ENCODE measurements at regions not wholly inside any gene's neighbourhood (a gene's known extent, or its start where the extent isn't known, plus 50 kb on each side); places are given as distances from the start of the nearest gene placed in this dataset.
A peak's percentile ranks its signal among the peaks of the same experiment; 100 is the strongest.

GRCh38 chr4:64967286-64967685 lies 558.0 kb upstream of the TECRL start:
- H3K9ac ChIP-seq (replicated peaks in 1 of 4; ENCODE audit: extremely low read depth in 1 of 4, low read depth in 3 of 4, low read length in 3 of 4), result no peak overlapping the region
- H4K8ac ChIP-seq (ENCODE audit: extremely low read depth, insufficient read depth, low read length), result no peak overlapping the region
- no peak overlapping the region for H3K23ac ChIP-seq (ENCODE audit: insufficient read length)
- no peak overlapping the region for H3K18ac ChIP-seq (ENCODE audit: extremely low read depth, low read length)
- no peak overlapping the region for H3K4me3 ChIP-seq (ENCODE audit: extremely low read depth in 1 of 4, insufficient read depth in 2 of 4, low read depth in 3 of 4, low read length in 4 of 4)
- DNase-seq (ENCODE audit: low read depth in 1 of 2, low spot score in 2 of 2) (no peak), FAIRE-seq (no peak)
- H3K56ac ChIP-seq (replicated peaks; ENCODE audit: insufficient read length, low read depth, low read length), result no peak overlapping the region
- H4K5ac ChIP-seq (ENCODE audit: insufficient read length, low read depth, low read length), result no peak overlapping the region
- no peak overlapping the region for H2BK5ac ChIP-seq (ENCODE audit: low read depth, low read length)
- no peak overlapping the region for H3K4me2 ChIP-seq (ENCODE audit: insufficient read depth in 1 of 2, low read depth in 2 of 2, low read length in 2 of 2)
- no peaks in the 10 kb centered on the region for H3K4me1 ChIP-seq (replicated peaks in 1 of 4; ENCODE audit: control insufficient read depth in 3 of 4, insufficient read depth in 4 of 4, low read length in 3 of 4)
- TF ChIP-seq CBX5 (IDR thresholded peaks at IDR 0.05; ENCODE audit: low read depth, low read length), result no peak
- TF ChIP-seq POLR2A (IDR thresholded peaks at IDR 0.05; ENCODE audit: control extremely low read depth in 1 of 2, low read depth in 2 of 2, low read length in 2 of 2), result no peak
- TF ChIP-seq TBP (IDR thresholded peaks at IDR 0.05; ENCODE audit: low read depth, low read length), result no peak
- H3K14ac ChIP-seq (ENCODE audit: insufficient read length), result no peak overlapping the region
- no peak overlapping the region for H2BK12ac ChIP-seq (ENCODE audit: low read depth, low read length)
- no peaks in the 10 kb centered on the region for H3K79me1 ChIP-seq (ENCODE audit: low read depth, low read length)
- no peak overlapping the region for H2AK5ac ChIP-seq (ENCODE audit: low read depth, low read length)
- ChIA-PET CTCF (ENCODE audit: partially characterized antibody) (no interaction called here), POLR2A (ENCODE audit: partially characterized antibody) (no interaction called here)
- H4K20me1 ChIP-seq (replicated peaks in 1 of 2; ENCODE audit: control insufficient read depth in 1 of 2, insufficient read depth in 2 of 2, low read length in 2 of 2), result no peaks in the 10 kb centered on the region
- peaks cover 4 to 7% of the 10 kb centered on the region in 2 experiments; a peak in 2 of 4 replicates for H3K9me3 ChIP-seq (ENCODE audit: insufficient read depth in 2 of 2, low read depth in 1 of 2, low read length in 1 of 2)
- no peak overlapping the region for H3K27ac ChIP-seq (ENCODE audit: low read depth, low read length)
- H2BK15ac ChIP-seq (ENCODE audit: low read length), result no peak overlapping the region
- no peak overlapping the region for H2BK20ac ChIP-seq (ENCODE audit: low read length)
- no peaks in the 10 kb centered on the region for H3K36me3 ChIP-seq (ENCODE audit: control insufficient read depth in 2 of 4, insufficient read depth in 4 of 4, low read length in 3 of 4)
- H2AFZ ChIP-seq (ENCODE audit: low read length), result 0 out of 2 replicates have a peak overlapping the region, but pooled peaks have one; percentile 51
- no peak overlapping the region for H2BK120ac ChIP-seq (replicated peaks; ENCODE audit: low read depth, low read length)
- no peaks in the 10 kb centered on the region for H3K23me2 ChIP-seq (ENCODE audit: low read depth, low read length)
- H3K27me3 ChIP-seq (replicated peaks in 1 of 4; ENCODE audit: control insufficient read depth in 3 of 4, extremely low read depth in 1 of 4, insufficient read depth in 3 of 4, low read length in 3 of 4), result no peaks in the 10 kb centered on the region
- H4K91ac ChIP-seq (replicated peaks; ENCODE audit: insufficient read length, low read length), result no peak overlapping the region
- no peaks in the 10 kb centered on the region for H3K79me2 ChIP-seq (ENCODE audit: control insufficient read depth in 1 of 2, insufficient read depth in 2 of 2, low read length in 2 of 2)
- H3K4ac ChIP-seq (replicated peaks; ENCODE audit: insufficient read length, low read depth, low read length), result no peak overlapping the region
- WGBS, 2 experiments (ENCODE audit: extremely low coverage in 1 of 2, insufficient coverage in 1 of 2, insufficient read length in 1 of 2, insufficient replicate concordance in 2 of 2, low coverage in 1 of 2, low lambda C conversion rate in 2 of 2, missing lambda C conversion rate in 1 of 2), result 82% methylated on average over 2 of the region's 2 CpGs; no CpG with 5 or more reads in 1 of the 2 experiments
